MCF 10A (cell line): ENCODE measurements at regions not wholly inside any gene's neighbourhood (a gene's known extent, or its start where the extent isn't known, plus 50 kb on each side); places are given as distances from the start of the nearest gene placed in this dataset.

Source experiments
- BruUV-seq: library from RNA; stranded (reverse); fragments of 400-500 nt; replicated peaks from 2 replicates; lab custom pipeline; 2021; lab: Mats Ljungman, UMichigan
- CTCF ChIA-PET: fragments of 300-600 bp; sonication (Branson Sonifier 250); formaldehyde crosslinking; extraction: SDS; loops from one replicate; lab custom pipeline; 2021; ENCODE audit warnings: antibody characterized with exemption, inconsistent platforms; lab: Yijun Ruan, JAX
- POLR2A ChIA-PET: fragments of 300-600, 350-650 bp; sonication (Branson Sonifier 250); formaldehyde crosslinking; extraction: SDS; loops from one replicate; lab custom pipeline; 2020; ENCODE audit warnings: antibody characterized with exemption, inconsistent platforms; lab: Yijun Ruan, JAX
- DNase-seq: peaks from one replicate; pipeline ENCODE4 v3.0.0-alpha.2; 2018; ENCODE audit not compliant: unreplicated experiment
- H3K27ac Mint-ChIP-seq: one replicate; pipeline ENCODE4 v1.8.0; 2022; ENCODE audit warnings: mild to moderate bottlenecking, low read depth, mixed read lengths; ENCODE audit not compliant: unreplicated experiment
- H3K27me3 Mint-ChIP-seq: one replicate; pipeline ENCODE4 v1.8.0; 2022; ENCODE audit warnings: mixed read lengths; ENCODE audit not compliant: insufficient read depth, unreplicated experiment
- H3K36me3 Mint-ChIP-seq: one replicate; pipeline ENCODE4 v1.8.0; 2022; ENCODE audit warnings: mild to moderate bottlenecking, moderate library complexity, mixed read lengths; ENCODE audit not compliant: insufficient read depth, unreplicated experiment
- H3K4me1 Mint-ChIP-seq: one replicate; pipeline ENCODE4 v1.8.0; 2022; ENCODE audit warnings: mixed read lengths; ENCODE audit not compliant: insufficient read depth, unreplicated experiment
- H3K4me3 Mint-ChIP-seq: one replicate; pipeline ENCODE4 v1.8.0; 2022; ENCODE audit warnings: mild to moderate bottlenecking, moderate library complexity, mixed read lengths; ENCODE audit not compliant: unreplicated experiment
- H3K9me3 Mint-ChIP-seq: one replicate; pipeline ENCODE4 v1.8.0; 2022; ENCODE audit warnings: mixed read lengths; ENCODE audit not compliant: unreplicated experiment
- intact Hi-C: fragments of 100-400 bp; cut with micrococcal nuclease; formaldehyde crosslinking; loops from 2 replicates; pipeline ENCODE4 v1.14.1; 2022
- TF ChIP-seq, protein P1 (sequence below): fragments of 200-600 bp; IDR thresholded peaks from one replicate; pipeline ENCODE4 v1.8.0; 2022; ENCODE audit warnings: antibody characterized with exemption, mild to moderate bottlenecking; ENCODE audit not compliant: unreplicated experiment

DNA sequence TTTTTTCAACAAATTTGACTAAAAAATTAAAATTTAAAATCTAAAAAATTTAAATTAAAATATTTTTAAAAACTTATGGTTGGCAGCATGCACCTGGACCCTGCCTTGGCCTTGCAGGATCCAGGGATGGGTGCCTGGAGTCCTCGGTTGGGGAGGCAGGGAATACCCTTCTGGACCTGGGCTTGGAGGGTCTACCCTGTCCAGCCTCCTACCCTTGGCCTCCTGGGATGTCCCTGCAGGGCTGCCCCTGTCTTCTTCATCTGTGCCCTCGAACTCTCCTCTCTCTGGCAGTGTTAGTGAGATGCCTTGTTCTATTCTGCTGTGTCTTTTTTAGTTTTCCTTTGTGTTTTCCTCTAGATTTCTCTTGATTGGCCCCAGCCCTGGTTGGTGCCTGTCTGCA lies 68.9 kb upstream of the HAAO start:
- POLR2A ChIA-PET: no interaction called here
- no peak overlapping the region for H3K27ac Mint-ChIP-seq
- TF ChIP-seq, protein P1, sequence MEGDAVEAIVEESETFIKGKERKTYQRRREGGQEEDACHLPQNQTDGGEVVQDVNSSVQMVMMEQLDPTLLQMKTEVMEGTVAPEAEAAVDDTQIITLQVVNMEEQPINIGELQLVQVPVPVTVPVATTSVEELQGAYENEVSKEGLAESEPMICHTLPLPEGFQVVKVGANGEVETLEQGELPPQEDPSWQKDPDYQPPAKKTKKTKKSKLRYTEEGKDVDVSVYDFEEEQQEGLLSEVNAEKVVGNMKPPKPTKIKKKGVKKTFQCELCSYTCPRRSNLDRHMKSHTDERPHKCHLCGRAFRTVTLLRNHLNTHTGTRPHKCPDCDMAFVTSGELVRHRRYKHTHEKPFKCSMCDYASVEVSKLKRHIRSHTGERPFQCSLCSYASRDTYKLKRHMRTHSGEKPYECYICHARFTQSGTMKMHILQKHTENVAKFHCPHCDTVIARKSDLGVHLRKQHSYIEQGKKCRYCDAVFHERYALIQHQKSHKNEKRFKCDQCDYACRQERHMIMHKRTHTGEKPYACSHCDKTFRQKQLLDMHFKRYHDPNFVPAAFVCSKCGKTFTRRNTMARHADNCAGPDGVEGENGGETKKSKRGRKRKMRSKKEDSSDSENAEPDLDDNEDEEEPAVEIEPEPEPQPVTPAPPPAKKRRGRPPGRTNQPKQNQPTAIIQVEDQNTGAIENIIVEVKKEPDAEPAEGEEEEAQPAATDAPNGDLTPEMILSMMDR: no peak
- CTCF ChIA-PET: interaction anchor here (0.6 to 1.1 kb wide), 2 partner anchors 63 to 80 kb away, joined by 3 to 7 read pairs; no protein-coding TSS in a partner anchor
- intact Hi-C loops: no loop called here
- no peaks in the 10 kb centered on the region for H3K36me3 Mint-ChIP-seq
- peaks cover 4% of the 10 kb centered on the region for H3K4me1 Mint-ChIP-seq
- no TSS peak for BruUV-seq
- no peaks in the 10 kb centered on the region for H3K27me3 Mint-ChIP-seq
- no peak overlapping the region for H3K4me3 Mint-ChIP-seq
- no peaks in the 10 kb centered on the region for H3K9me3 Mint-ChIP-seq
- no peak for DNase-seq

DNA sequence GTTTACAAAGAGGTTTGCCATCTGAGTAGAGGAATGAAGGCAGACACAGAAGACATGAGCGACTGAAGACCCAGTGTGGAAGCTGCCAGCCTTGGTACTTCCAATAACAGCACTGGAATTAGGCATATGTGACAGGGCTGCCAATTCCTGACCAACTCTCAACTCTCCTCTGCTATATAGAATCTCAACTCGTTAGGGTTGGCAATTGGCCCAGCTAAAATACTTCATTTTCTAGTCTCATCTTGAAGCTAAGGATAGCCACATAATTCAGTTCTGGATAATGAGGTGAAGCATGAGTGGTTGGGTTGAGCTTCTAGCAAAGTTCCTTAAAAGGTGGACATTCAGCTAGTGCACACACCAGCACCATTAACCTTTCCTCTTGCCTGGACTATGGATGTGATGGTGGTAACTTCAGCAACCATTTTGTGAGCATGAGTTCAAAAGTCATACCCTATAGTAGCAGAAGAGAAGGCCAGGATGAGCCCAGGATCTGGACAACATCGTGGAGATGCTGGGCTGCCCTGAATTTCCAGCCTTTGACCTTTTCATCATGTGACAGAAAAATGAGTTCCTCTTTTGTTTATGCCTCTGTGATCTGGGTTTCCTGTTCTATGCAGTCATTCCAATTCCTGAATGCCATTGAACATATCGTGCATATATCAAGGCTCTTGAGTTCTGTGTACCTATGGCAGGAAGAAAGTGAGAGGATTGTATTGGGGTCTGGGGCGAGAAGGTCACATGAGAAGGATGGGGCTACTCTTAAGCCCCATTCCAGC lies 68.1 kb upstream of the HAAO start:
- Mint-ChIP-seq H3K36me3 (no peaks in the 10 kb centered on the region), H3K4me3 (no peak overlapping the region), H3K27ac (no peak overlapping the region), H3K27me3 (no peaks in the 10 kb centered on the region), H3K4me1 (peaks cover 4% of the 10 kb centered on the region), H3K9me3 (no peaks in the 10 kb centered on the region)
- no peak for DNase-seq
- no TSS peak for BruUV-seq
- CTCF ChIA-PET: interaction anchor here (0.5 to 4.5 kb wide), 18 partner anchors 9 to 682 kb away, joined by 3 to 48 read pairs (median 4); no protein-coding TSS in a partner anchor
- intact Hi-C loops: no loop called here
- TF ChIP-seq, protein P1: no peak
- POLR2A ChIA-PET: interaction anchor here (0.7 to 1.0 kb wide), 2 partner anchors 363 to 366 kb away, joined by 3 to 4 read pairs; partner anchors contain the start of gene ZFP36L2

DNA sequence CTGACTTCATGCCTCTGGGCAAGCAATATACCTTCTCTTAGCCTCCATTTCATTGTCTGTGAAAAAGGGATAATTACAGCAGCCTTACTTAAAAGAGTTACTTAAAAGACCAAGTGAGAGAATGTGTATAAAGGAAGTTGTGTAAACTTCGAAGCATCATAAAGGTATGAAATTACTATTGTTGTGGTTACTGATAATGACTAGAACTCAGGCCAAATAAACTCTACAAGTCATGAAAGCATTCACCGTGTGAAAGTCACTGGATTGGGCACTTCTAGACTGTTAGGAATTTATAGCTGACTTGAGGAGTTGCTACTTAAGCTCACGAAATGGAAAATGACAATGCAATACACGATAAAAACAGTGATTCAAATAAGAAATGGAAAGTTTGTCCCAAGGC lies 67.4 kb upstream of the HAAO start:
- intact Hi-C loops: loop anchor here (1.0 to 5.0 kb wide), 8 partner anchors 31 to 681 kb away; no protein-coding TSS in a partner anchor
- no peak overlapping the region for H3K27ac Mint-ChIP-seq
- BruUV-seq: no TSS peak
- no peak overlapping the region for H3K4me3 Mint-ChIP-seq
- TF ChIP-seq, protein P1: no peak
- peak; percentile 13 for DNase-seq
- CTCF ChIA-PET: interaction anchor here (0.5 to 4.5 kb wide), 33 partner anchors 8 to 683 kb away, joined by 3 to 48 read pairs (median 4); no protein-coding TSS in a partner anchor
- no peaks in the 10 kb centered on the region for H3K36me3 Mint-ChIP-seq
- POLR2A ChIA-PET: interaction anchor here (0.6 to 1.0 kb wide), 4 partner anchors 364 to 682 kb away, joined by 3 to 4 read pairs (median 4); partner anchors contain the start of gene ZFP36L2
- H3K9me3 Mint-ChIP-seq: no peaks in the 10 kb centered on the region
- peaks cover 5% of the 10 kb centered on the region for H3K4me1 Mint-ChIP-seq
- H3K27me3 Mint-ChIP-seq: no peaks in the 10 kb centered on the region

DNA sequence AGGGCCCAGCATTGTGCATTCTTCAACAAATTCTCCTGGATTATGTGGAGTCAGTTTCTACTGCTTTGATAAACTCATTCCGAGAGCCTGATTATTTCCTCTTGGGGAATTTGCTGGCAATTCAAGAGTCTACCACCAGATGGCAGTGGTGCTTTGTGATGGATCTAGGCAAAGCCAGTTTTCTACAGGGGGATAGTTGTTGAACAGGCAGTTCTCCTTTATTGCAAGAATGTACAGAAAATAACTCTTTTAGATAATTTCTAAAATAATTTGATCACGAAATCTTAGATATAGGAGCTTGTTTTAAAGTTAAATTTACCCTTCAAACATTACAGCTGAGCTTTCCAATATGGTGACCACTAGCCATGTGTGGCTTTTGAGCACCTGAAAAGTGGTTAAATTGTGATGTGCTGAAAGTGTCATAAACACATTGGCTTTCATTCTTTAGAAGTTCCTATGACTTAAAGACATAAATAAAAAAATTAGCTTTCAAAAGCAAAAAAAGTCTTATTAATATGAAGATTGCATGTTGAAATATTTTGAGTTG lies 66.7 kb upstream of the HAAO start:
- Mint-ChIP-seq H3K36me3 (no peaks in the 10 kb centered on the region), H3K4me1 (peaks cover 12% of the 10 kb centered on the region), H3K4me3 (no peak overlapping the region), H3K27ac (no peak overlapping the region), H3K27me3 (no peaks in the 10 kb centered on the region), H3K9me3 (no peaks in the 10 kb centered on the region)
- DNase-seq: peak; percentile 82
- ChIA-PET CTCF (interaction anchor here (0.6 to 4.5 kb wide), 33 partner anchors 9 to 751 kb away, joined by 3 to 48 read pairs (median 4); no protein-coding TSS in a partner anchor), POLR2A (interaction anchor here (0.6 to 1.1 kb wide), 4 partner anchors 52 to 682 kb away, joined by 3 to 4 read pairs (median 3); no protein-coding TSS in a partner anchor)
- TF ChIP-seq, protein P1: peak; percentile 91
- no TSS peak for BruUV-seq
- intact Hi-C loops: loop anchor here (1.0 to 5.0 kb wide), 8 partner anchors 31 to 682 kb away; no protein-coding TSS in a partner anchor
